NCI-H2081 treated with DMSO at 0.1 percent for 48 hours (cell line): ENCODE measurements at regions not wholly inside any gene's neighbourhood (a gene's known extent, or its start where the extent isn't known, plus 50 kb on each side); places are given as distances from the start of the nearest gene placed in this dataset.

Source experiments
- DNase-seq: peaks from one replicate; lab custom pipeline; 2025; lab: John Stamatoyannopoulos, UW

GRCh38 chr4:20403290-20403689 lies 151.6 kb downstream of the SLIT2 start:
- no peak for DNase-seq

GRCh38 chr4:20403846-20404245 lies 152.1 kb downstream of the SLIT2 start:
- DNase-seq: no peak

- no peak for DNase-seq
These were observed 156.9 kb downstream of the SLIT2 start for GRCh38 chr4:20408611-20409010.

- no peak for DNase-seq
These were observed 160.4 kb downstream of the SLIT2 start for GRCh38 chr4:20412072-20412471.

GRCh38 chr4:20416800-20417199 lies 165.1 kb downstream of the SLIT2 start:
- DNase-seq: no peak

GRCh38 chr4:20418861-20419451 lies 167.3 kb downstream of the SLIT2 start:
- DNase-seq: peak; percentile 53

GRCh38 chr4:20420916-20421602 lies 169.4 kb downstream of the SLIT2 start:
- no peak for DNase-seq

GRCh38 chr4:20421603-20421985 lies 169.9 kb downstream of the SLIT2 start:
- no peak for DNase-seq

- DNase-seq: peak; percentile 79
These were observed 170.7 kb downstream of the SLIT2 start for GRCh38 chr4:20422398-20422797.

- no peak for DNase-seq
These were observed 171.7 kb downstream of the SLIT2 start for GRCh38 chr4:20423420-20423819.

- DNase-seq: no peak
These were observed 174.3 kb downstream of the SLIT2 start for GRCh38 chr4:20426028-20426427.

GRCh38 chr4:20428436-20429160 lies 176.9 kb downstream of the SLIT2 start:
- no peak for DNase-seq

GRCh38 chr4:20430259-20430941 lies 178.7 kb downstream of the SLIT2 start:
- DNase-seq: no peak

GRCh38 chr4:20431543-20431951 lies 179.8 kb downstream of the SLIT2 start:
- no peak for DNase-seq

- DNase-seq: no peak
These were observed 180.4 kb downstream of the SLIT2 start for GRCh38 chr4:20432088-20432487.

GRCh38 chr4:20433097-20433705 lies 181.5 kb downstream of the SLIT2 start:
- peak; percentile 40 for DNase-seq

- DNase-seq: no peak
These were observed 188.5 kb downstream of the SLIT2 start for GRCh38 chr4:20440170-20440569.

GRCh38 chr4:20443015-20443805 lies 191.5 kb downstream of the SLIT2 start:
- no peak for DNase-seq

GRCh38 chr4:20444599-20445337 lies 193.1 kb downstream of the SLIT2 start:
- no peak for DNase-seq

- no peak for DNase-seq
These were observed 194.4 kb downstream of the SLIT2 start for GRCh38 chr4:20445933-20446723.
